HG03280 (cell line): ENCODE measurements at regions not wholly inside any gene's neighbourhood (a gene's known extent, or its start where the extent isn't known, plus 50 kb on each side); places are given as distances from the start of the nearest gene placed in this dataset.

ENCODE experiments used
- ATAC-seq: cut with Tn5 transposase; IDR thresholded peaks from one replicate; pipeline ENCODE4 v1.9.1; 2021; ENCODE audit warnings: mild to moderate bottlenecking, moderate library complexity; ENCODE audit not compliant: unreplicated experiment

DNA sequence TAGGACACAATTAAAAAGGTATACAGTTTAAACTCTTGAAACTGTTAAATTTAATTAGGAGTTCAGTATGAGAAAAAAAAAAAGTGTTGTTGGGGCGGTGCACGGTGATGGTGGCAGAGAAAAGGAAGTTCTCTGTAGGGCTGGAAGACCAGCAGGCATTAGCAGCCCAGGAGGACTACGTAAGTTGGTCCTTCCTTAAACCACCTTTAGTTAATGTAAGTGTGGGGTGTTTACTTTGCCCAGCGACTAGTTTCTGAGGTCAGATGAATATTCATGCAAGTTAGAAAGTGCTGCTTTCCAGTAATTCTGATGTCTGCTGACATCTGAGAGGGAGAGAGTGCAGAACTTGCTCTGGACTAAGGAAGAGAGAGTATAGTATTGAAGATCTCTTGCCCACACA, 54.9 kb downstream of the NKX2-1 start:
- no peak for ATAC-seq

DNA sequence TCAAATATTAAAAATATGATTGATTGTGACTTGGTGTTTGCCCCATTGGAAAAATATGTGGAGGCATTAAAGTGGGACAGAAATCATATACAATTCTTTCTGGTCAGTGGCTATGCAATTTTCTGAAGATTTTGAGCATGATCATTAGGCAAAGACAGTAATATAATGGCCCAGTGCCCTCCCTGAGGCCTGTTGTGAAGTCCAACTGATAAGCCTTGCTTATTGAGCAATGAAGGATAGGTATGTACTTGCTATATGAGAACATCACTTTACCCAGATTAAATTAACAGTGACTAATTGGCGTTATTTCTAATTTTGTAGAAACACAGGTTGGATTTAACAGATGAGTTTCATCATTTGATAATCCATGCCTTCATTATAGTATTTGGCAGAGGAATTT, 57.1 kb downstream of the NKX2-1 start:
- no peak for ATAC-seq

DNA sequence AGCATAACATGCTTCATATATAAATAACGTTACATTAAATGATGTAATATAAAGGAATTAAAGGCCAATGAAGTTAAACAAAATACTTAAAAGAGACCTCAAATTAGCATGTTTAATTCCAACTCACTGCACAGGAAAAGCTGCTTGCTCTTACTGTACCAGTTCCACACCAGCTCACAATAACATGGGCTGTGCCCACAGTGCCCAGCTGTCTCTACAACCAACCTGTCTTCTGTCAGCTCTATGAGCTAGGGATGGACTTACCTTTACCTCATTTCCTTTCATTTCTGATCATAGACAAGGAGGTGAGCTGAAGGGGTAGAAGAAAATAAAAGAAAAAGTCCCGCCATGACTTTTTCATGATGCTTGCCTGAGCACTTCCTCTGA, 64.8 kb downstream of the NKX2-1 start:
- ATAC-seq, result no peak

DNA sequence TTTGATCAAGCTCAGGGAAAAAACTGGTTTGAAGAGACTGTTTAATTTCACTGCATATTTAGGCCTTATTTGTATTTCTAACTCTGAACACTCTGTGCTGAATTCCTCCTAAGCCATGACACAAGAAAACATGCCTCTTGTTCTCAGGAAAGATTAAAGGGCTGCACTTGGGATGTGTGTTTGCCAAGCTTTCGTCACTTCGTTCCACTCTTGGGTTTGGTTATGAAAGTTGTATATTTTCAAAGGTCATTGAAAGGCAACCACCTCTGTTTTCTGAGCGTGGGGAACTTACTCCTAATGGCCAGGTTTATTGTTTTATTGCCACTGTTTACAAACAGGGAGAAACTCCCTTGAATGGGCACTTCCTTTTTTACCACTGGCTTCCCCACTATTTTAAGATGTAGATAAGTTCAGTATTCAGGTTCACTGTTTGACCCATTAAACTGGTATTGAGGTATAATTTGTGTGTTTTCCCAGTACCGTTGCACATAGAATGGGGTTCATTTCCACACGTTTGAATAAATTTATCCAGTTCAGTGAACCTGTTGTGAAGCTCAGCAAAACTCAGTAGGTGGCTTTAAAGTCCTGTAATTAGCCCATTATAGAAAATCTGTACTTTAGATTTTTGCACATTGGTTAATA, 65.3 kb downstream of the NKX2-1 start:
- no peak for ATAC-seq

DNA sequence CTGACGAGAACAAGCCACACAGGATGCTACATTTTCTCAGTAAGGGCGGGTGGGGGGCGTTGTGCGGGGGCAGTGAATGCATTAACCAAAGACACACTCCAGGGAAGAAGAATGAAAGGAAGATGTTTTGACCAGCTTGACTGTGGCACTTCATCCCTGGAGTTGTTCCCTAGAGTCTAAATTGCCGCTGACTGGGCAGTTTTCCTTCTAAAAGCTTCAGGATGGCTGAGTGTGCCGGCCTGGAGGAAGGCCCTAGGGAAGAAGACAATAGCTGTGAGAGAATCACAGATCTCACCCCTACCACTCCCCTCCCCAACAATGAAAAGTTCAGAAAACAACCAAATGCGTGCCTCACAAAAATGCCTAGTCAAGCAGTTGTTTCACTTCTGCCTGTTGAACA, 67.2 kb downstream of the NKX2-1 start:
- ATAC-seq, result no peak

DNA sequence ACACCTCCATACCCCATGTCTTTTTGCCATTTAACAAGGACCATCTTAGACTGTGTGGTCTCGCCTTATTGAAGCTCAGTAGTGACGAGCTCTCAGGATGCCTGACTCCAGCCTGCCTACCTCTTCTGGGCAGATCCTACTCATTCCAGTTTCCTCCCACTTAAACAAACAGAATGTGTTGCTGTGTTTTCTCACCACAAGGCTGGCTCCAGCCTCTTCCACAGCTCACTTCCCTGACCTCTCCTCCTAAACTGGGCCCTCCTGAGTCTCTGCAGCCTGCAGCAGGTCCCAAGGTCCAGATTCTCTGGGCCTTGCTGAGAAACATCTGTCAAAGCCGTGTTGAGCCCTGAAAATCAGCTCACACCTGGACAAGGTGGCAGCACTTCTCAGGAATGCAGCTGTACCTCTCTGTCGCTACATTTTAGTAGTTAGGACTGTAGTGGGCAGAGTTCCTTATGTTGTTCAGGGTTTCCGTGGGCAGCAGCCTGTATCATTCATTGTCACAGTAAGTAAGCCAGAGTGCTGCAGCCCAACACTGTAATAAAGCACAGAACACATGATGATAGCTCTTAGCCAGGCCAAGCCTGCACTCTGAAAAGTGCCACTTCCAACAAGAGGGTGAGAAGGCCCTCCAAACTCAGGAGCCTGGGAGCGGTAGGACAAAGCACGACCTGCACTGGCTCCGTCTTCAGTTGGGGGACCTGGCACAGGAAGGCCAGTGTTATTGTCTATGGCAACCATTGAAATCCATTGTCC, 68.5 kb downstream of the NKX2-1 start:
- no peak for ATAC-seq

DNA sequence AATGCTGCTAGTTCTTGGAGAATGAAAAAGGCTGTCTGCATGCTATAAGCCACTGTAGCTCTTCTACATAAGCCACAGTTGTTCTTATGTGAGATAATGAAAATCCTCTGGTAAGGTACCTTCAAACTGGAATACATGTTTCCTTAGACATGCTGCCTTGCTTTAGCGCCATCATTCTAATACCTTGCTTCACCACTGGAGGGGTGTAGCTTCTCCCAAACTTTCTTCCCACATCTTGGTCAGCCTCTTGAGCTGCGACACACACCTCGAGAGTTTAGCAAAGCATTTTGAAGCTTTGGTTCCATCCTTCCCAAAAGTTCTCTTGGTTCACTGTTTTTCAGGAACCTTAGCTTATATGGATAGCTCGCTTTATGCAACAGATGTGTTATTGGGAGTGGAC, 69.5 kb downstream of the NKX2-1 start:
- no peak for ATAC-seq

DNA sequence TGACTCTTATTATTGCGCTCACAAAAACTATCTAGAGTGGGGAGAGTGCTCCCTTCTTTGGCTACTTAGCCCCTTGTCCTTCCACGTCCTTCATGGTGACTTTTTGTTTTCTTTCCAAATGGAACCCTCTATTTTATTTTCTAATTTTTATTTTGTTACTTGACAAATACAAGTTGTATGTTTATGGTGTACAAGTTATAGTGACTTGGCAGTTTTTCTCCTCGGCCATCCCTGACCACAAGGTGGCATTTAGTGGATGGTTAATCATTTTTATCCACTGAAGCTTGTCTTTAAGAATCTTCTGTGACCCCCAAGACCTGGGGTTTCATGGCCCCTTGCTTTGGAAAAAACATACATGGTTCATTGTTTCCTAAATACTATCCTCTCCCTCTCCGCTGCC, 70.1 kb downstream of the NKX2-1 start:
- no peak for ATAC-seq

DNA sequence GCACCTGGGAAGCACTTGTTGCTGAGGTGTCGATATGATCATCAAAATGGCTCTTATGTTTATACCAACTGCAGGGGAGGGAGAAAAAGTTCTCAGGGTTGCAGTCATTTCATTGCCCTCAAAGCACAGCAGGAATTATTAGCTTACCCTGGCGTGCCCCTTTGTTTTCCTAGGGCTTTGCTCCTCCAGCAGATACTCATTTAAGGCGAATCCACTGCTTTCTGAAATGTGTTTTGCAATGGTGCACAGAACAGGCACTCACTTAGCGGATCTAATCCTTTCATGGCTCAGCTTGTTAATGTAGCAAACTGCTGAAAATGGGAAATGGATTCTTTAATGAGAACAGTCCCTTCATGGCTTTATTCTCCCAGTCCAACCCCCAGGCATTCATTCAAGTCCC, 76.7 kb downstream of the NKX2-1 start:
- ATAC-seq, result no peak

DNA sequence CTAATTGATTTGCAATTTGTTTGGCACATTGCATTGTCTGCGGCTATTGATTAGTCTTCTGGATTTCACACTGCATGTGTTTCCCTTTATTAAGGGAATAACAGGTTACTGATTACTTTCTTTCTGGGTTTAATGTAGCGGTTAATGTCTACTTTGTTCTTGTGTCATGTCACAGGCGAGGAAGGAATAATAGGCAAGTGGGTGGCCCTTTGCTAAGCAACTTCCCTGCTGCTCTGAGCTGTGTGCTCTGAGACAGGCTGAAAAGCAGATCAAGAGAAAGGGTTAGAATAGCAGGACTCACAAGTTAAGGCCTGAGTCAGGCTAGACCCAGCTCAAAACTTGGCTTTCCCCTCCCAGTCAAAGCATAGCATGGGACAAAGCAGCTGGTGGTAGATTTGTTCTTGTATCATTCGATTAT, 77.2 kb downstream of the NKX2-1 start:
- ATAC-seq, result no peak

DNA sequence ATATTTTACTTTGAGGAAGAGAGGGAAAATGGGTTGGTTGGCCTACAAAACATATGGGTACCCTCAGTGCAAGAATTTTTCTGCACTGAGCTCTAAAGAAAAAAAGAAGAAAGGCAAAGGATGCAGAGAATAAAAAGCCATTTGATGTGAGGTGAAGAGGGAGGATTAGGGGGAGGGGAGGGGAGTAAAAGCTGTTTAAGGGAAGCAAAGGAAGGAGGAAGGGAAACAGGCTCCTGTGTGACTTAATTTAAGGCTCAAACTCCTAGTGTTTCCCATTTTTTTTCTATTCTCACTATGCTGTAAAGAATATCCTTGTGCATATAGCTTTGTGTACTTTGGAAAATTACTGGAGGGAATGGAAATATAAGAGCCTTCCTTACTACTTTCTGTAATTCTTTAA, 78.7 kb downstream of the NKX2-1 start:
- no peak for ATAC-seq

DNA sequence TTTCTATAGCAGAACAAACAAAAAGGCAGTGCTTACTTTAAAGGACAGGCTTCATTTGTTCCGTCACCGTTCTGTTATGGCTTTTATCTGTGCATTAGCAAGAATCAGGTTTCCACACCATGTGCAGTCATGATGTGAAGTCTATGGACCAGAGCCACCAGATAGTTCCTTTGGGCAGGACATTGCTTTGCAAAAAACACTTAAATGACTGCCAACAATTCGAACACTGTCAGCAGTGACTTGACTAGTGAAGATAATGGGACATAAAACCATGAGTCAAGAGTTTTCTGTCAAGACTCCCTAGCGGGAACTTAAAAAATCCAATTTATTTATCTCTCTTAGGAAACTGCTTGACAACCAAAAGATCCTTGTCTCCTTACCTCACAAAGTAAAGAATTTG, 80.3 kb downstream of the NKX2-1 start:
- no peak for ATAC-seq

DNA sequence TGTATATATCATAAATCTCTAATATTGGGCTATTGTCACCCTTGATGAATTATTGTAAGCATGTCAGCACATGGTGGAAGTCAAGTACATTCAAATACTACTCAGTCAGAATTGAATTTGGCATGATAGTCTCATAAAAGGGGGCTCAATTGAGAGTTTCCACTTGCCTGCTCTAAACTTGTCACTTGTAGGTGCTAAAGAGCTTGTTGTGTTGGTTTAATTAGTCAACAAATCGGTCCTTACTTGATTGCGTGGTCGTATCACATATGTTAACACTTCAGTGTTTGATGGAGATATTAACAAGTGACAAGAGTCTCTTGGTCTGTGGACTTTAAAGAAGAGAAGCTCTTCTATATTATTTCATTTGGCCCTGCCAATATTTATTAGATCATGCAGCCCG, 81.1 kb downstream of the NKX2-1 start:
- no peak for ATAC-seq

DNA sequence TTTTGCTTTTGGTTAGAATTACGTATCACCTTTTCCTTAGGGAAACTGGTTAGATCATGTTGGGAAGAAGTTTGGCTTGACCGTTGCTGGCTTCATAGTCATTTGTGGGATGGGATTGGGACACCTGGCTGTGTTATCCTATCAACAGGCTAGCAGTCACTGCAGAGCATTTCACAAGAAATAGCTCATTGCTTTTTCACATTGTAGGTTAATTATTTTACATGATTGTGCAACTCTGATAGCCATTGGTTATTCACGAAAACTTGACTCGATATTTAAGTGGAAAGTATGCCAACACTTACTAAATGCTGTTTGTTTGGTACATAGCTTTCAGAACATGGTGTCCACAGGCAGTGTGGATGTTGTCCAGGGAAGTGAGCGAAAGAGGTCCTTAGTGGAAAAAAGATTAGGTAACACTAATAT, 89.4 kb downstream of the NKX2-1 start:
- no peak for ATAC-seq

DNA sequence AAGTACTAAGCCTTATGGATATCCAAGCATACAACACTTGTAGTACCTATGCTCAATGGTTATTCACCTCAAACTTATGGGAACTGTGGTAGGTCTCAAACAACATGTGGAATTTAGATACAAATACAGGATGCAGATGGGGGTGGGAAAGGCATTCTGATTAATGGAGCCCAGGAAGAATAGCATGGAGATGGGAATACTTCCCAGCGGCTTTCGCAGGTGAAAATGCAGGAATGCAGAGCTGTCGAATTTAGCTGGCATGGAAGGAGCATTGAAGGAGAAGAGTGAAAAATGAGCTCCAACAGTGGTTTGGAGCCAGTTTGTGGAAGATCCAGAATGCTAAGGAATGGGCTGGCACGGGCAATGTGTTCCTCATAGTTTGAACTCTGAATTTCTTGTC, 89.9 kb downstream of the NKX2-1 start:
- no peak for ATAC-seq

DNA sequence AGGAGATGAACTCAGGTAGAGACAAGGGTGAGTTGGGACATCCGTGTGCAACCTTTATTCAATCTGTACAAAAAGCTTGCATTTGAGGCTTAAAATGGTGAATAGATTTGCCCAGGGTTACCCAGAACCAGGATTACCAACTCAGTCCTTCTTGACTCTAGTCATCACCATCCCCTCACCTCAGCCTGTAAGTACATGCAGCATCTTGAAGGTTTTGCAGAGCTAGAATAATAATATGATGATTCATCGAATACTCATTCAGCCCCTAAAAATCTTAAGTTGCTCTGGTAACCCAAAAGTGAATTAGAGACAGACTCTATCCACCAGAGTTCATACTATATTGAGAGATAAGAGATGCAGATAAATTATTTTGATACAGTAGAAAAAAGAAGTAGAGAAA, 90.3 kb downstream of the NKX2-1 start:
- ATAC-seq, result no peak

DNA sequence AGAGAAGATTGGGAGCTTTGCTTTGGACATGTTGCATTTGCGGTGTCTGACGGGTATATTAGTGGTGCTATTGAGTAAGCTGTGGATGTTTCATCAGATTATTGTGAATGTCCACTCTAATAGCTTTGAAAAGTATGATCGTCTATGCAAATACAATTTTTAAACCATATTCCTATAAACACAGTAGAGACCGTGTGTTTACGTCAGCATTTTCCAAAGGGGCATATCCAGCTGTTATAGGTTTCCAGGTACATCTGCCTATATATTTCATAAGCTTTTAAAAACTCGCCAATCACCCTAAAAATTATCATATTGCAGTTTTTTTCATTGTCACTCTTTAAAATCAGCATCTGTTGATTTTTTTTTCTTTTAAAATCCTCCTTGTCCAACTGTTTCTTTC, 91.7 kb downstream of the NKX2-1 start:
- no peak for ATAC-seq

DNA sequence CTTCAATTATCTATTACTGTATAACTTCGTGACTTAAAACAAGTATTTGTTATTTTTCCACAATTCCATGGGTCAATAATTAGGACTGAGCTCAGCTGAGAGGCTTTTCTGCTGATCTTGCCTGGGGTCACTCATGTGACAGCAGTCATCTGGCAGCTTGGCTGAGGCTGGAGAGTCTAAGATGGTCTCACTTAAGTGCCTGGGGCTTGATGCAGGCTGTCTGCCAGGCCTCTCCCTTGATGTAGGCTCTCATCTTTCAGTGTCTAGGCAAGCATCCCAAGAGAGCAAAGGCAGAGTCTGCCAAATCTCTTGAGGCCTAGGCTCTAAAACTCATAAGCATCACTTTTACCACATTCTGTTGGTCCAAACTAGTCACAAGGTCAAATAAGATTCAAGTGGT, 93.2 kb downstream of the NKX2-1 start:
- ATAC-seq, result no peak

DNA sequence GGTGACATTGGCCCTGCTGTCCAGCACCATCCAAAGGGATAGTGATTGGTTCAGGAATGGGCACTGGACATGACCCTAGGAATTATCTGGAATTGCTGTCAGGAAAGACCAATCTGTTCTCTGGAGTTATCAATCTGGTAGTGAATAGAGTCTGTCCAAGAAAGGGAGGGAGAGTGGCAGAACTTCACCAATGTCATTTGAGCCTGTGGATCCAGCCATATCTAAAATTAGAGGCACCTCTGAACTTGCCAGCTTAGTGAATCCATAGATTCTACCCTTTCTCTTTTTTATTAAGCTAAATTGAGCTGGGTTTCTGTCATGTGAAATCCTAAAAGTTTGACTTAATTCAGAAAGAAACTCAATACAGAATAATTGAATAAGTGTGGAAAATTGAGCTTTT, 93.9 kb downstream of the NKX2-1 start:
- no peak for ATAC-seq

DNA sequence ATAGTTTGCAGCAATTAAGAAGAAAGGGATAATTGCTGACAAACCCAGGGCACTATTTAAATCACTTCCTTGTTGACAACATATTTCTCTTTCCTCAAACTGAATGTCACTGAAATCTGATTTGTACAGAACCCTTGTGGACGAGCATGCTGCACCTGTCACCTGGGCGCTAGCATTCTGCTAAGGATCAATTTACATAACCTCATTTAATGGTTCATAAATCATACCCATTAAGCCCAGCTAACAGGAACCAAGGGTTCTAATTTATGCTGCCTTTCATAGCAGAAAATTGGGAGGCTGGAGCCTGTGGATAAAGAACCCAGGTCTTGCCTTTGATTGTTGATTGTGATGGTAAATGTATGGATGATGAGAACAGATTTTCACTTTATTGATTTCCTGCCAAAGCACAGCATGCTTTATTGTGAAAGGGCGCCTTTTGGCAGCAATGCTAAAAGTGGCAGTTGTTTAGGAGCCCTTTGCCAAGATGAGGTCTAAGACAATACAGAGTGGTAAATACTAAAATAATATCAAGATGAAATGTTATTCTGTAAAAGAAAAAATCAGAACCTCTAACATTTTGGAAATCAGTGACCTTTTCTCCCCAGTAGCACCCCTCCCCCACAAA, 95.4 kb downstream of the NKX2-1 start:
- no peak for ATAC-seq

DNA sequence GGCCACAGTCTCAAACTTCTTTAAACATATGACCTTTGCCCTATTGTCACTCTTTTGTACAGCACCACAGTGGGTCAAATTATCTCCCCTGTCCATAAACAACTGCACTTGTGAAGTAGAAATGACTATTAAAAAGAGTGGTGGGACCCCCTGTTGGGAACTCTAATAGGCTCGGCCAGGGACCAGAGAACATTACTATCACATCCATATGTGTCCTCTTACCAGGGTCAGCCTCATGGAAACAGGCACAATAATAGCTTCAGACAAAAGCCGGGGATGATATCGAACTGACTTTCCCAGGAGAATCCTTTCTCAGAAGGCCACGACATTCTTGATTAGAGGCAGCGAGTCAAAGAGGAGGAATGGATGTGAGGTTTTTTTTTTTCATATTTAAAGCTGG, 96.6 kb downstream of the NKX2-1 start:
- ATAC-seq, result no peak

DNA sequence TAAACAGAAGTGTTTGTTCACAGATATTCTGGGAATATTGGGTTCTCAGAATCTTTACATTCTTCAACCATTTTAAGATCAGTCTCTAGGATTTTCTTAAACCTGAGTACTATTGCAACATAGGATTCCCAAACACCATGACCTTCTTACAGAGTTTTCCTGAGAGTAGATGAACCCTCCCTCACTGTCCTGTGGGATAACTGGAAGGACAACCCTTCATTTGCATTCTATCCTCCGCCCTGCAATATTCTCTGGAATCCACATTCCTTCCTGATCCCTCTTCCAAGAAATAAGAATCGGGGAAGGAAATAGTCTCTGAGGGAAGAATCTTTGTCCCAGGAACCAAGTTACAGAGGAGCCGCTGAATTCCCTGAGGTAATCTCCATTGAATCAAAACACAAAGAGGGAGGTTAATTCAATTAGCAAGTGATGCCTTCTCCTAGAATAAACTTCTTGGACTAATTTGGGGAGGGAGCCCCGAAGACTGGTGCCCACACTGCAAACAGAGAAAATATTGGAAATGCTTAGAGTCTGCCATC, 99.8 kb upstream of the MBIP start:
- no peak for ATAC-seq
